Glutamatergic neuron (in vitro differentiated cells): ENCODE measurements at regions not wholly inside any gene's neighbourhood (a gene's known extent, or its start where the extent isn't known, plus 50 kb on each side); places are given as distances from the start of the nearest gene placed in this dataset.

Experiments
- DNase-seq: peaks from one replicate; pipeline ENCODE4 v3.0.0; 2022
- H3K27ac Mint-ChIP-seq: one replicate; pipeline ENCODE4 v1.8.0; 2020; ENCODE audit warnings: mild to moderate bottlenecking, mixed read lengths, inconsistent platforms; ENCODE audit not compliant: unreplicated experiment
- H3K27me3 Mint-ChIP-seq: one replicate; pipeline ENCODE4 v1.8.0; 2020; ENCODE audit warnings: mild to moderate bottlenecking, moderate library complexity, mixed read lengths, inconsistent platforms; ENCODE audit not compliant: unreplicated experiment
- H3K36me3 Mint-ChIP-seq: one replicate; pipeline ENCODE4 v1.8.0; 2020; ENCODE audit warnings: mild to moderate bottlenecking, mixed read lengths, inconsistent platforms; ENCODE audit not compliant: unreplicated experiment
- H3K4me1 Mint-ChIP-seq: one replicate; pipeline ENCODE4 v1.8.0; 2020; ENCODE audit warnings: mild to moderate bottlenecking, low read depth, mixed read lengths, inconsistent platforms; ENCODE audit not compliant: unreplicated experiment
- H3K4me3 Mint-ChIP-seq: one replicate; pipeline ENCODE4 v1.8.0; 2020; ENCODE audit warnings: mild to moderate bottlenecking, mixed read lengths, inconsistent platforms; ENCODE audit not compliant: unreplicated experiment
- H3K9me3 Mint-ChIP-seq: one replicate; pipeline ENCODE4 v1.8.0; 2020; ENCODE audit warnings: mild to moderate bottlenecking, moderate library complexity, mixed read lengths, inconsistent platforms; ENCODE audit not compliant: unreplicated experiment
- CTCF ChIP-seq: fragments of 200-600 bp; sonication (generic); IDR thresholded peaks from one replicate; pipeline ENCODE4 v1.5.0; 2021; ENCODE audit not compliant: partially characterized antibody, unreplicated experiment

DNA sequence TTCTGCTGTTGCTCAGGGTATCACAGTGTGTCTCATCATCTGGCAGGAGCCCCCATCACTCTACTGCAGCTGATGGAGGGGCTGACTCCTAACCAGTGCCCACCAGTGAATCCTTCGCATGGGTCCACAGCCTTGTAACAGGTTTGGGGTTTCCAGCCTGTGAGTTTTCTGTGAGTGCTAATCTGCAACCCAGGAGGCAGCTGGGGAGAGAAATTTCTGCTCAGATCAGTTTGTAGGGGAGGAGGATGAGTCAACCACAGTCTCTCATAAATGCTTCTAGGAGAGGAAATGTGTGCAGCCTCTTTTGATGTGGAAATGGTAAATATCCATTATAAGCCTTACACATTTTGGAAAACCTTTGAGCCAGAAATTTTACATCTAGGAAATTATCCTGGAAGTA lies 871.3 kb downstream of the AACS start:
- H3K27ac Mint-ChIP-seq: no peak overlapping the region
- no peak for DNase-seq
- H3K27me3 Mint-ChIP-seq: peaks cover 2% of the 10 kb centered on the region
- no peak for TF ChIP-seq CTCF
- H3K9me3 Mint-ChIP-seq: peaks cover 3% of the 10 kb centered on the region
- no peaks in the 10 kb centered on the region for H3K4me1 Mint-ChIP-seq
- H3K4me3 Mint-ChIP-seq: no peak overlapping the region
- no peaks in the 10 kb centered on the region for H3K36me3 Mint-ChIP-seq

DNA sequence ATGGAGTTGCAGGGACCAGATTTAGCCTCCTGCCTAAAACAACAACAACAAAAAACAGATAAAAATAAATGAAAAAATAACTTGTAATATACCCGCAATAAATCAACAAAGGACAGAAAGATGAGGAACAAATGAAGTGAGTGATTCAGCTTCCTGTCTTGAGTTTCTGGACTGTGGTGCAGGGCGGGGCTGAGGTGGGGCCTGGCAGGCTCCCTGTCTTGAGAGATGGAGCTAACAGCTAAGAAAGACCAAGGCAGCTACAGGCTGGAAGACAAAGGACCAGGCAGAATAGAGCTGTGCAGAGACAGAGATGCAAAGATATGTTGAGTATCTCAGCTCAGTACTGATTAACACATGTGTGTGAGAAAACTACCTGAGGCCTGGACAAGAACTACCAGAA lies 879.2 kb downstream of the AACS start:
- Mint-ChIP-seq H3K36me3 (no peaks in the 10 kb centered on the region), H3K27me3 (peaks cover 2% of the 10 kb centered on the region), H3K27ac (no peak overlapping the region), H3K4me3 (no peak overlapping the region), H3K9me3 (peaks cover 3% of the 10 kb centered on the region), H3K4me1 (no peaks in the 10 kb centered on the region)
- TF ChIP-seq CTCF: no peak
- no peak for DNase-seq

DNA sequence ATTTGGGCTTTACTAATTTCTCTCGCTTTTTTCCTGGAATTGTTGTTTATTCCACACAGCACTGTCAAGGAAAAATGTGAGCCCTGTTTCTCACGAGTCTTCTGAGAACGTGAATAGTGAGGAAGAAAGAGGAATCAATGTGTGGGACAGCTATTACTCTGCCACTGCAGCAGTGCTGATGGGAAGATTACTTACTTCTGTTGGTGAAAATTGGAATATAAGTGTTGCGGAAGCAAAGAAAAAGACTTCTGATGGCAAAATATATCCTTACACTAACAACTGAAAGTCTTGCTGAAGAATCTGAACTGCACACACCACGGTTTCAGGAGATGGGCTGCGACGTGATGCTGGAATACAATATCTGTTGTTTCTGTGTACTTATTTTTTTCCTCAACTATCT lies 884.2 kb downstream of the AACS start:
- Mint-ChIP-seq H3K4me1 (no peaks in the 10 kb centered on the region), H3K27ac (no peak overlapping the region), H3K27me3 (no peaks in the 10 kb centered on the region), H3K4me3 (no peak overlapping the region), H3K9me3 (peaks cover 3% of the 10 kb centered on the region), H3K36me3 (peaks cover 9% of the 10 kb centered on the region)
- TF ChIP-seq CTCF: no peak
- no peak for DNase-seq

DNA sequence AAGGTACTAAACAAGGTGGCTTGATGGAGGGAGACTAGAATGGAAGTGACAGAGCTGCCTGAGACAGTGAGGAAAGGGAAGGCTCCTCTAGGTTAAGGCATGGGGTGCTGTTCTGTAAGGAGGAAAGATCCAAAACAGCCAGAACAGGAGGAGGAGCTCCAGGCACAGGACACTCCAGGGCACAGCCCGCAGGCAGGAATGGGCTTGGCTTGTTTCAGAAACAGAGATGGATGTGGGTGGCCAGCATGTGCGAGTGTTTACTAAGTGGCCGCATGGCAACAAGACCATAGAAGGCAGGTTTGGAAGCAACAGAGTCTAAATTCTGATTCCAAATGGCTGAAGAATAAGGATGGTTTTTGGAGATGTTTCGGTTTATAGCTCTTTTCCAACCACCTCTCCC lies 889.1 kb downstream of the AACS start:
- no peaks in the 10 kb centered on the region for H3K4me1 Mint-ChIP-seq
- H3K27me3 Mint-ChIP-seq: peaks cover 2% of the 10 kb centered on the region
- no peak overlapping the region for H3K27ac Mint-ChIP-seq
- H3K4me3 Mint-ChIP-seq: no peak overlapping the region
- peaks cover 9% of the 10 kb centered on the region for H3K36me3 Mint-ChIP-seq
- DNase-seq: no peak
- peaks cover 5% of the 10 kb centered on the region for H3K9me3 Mint-ChIP-seq
- no peak for TF ChIP-seq CTCF

DNA sequence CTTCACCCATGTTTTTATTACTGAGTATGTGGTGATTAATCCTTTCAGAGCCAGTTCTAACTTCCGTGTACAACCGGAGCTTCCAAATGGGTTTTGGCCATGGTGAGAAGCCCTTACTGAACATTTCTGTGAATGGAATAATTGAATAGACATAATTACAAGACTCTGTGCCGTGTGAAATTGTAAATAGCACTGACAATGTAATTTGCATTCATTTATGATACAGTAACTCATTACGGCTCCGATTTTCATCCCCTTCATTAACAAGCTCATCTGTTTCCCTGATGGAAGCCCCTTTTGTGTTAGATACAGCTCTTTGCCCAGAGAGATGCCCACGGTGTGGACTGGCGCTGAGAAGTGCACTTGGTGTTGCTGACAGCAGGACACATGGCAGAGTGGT lies 891.0 kb downstream of the AACS start:
- Mint-ChIP-seq H3K27ac (no peak overlapping the region), H3K36me3 (peaks cover 9% of the 10 kb centered on the region), H3K4me1 (no peaks in the 10 kb centered on the region), H3K27me3 (peaks cover 2% of the 10 kb centered on the region), H3K4me3 (no peak overlapping the region), H3K9me3 (peaks cover 5% of the 10 kb centered on the region)
- TF ChIP-seq CTCF: no peak
- DNase-seq: no peak
